ENCODE measurements at regions not wholly inside any gene's neighbourhood (a gene's known extent, or its start where the extent isn't known, plus 50 kb on each side); places are given as distances from the start of the nearest gene placed in this dataset.

DNA sequence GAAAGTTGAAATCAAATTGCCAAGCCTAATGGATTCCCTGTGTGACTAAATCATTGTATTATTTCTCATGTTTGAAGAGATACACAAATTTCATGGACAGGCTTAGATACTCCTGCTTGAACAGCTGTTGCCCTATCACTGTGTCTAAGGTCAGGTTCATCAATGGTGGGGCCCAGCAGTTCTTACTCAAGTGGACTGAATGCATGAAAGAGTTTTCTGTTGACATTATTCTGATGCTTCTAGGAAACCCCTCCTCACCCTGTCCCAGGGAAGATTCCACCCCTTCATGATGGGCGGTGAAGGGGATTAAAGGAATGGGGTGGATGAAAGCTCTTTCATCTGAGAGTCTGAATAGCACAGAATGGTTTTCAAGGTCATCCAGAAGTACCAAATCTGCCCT is 148.8 kb downstream of the INO80D start:
- DNase-seq (ENCODE audit: low read depth): no peak

- DNase-seq (ENCODE audit: low read depth): no peak
Observed at GRCh38 chr2:205936446-205936845, 149.5 kb downstream of the INO80D start.

DNA sequence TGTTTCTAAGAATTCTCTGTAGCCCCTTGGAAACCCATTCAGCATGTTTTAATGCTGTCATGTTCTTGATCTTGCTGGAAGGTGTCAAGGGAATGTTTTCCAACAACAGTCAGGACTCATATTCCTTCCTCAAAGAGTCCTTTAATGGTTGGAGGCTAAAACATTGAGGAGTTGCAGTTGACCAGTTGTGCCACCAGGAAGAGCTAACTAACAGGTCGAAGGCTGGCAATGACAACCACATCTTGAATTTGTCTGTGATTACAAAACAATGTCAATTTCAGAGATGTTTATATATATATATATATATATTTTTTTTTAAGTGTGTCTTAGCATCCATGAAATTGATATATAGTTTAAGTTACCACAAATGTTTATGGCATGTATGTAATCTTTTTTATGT is 151.5 kb downstream of the INO80D start:
- no peak for DNase-seq (ENCODE audit: low read depth)

GRCh38 chr2:205932861-205933260 is 153.1 kb downstream of the INO80D start:
- DNase-seq (ENCODE audit: low read depth): no peak

DNA sequence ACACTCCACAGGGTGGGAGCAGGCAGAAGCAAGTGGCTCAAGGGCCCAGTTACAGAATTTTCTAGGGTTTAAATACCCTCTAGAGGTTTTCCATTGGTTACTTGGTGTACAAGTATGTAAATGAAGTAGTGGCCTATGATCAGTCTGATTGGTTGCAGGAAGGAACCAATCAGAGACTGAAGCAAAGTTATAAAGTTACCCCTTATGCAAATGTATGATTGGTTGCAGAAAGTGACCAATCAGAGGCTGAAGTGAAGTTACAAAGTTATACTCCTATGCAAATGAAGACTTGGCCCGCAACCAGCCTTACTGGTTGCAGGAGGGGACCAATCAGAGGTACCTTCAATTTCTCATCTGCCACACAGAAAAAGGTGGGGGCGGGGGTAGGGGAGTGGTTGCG is 154.6 kb downstream of the INO80D start:
- peak; percentile 26 for DNase-seq (ENCODE audit: low read depth)

GRCh38 chr2:205930209-205930608 is 155.8 kb downstream of the INO80D start:
- DNase-seq (ENCODE audit: low read depth): peak; percentile 43

GRCh38 chr2:205929246-205929942 is 156.6 kb downstream of the INO80D start:
- no peak for DNase-seq (ENCODE audit: low read depth)

DNA sequence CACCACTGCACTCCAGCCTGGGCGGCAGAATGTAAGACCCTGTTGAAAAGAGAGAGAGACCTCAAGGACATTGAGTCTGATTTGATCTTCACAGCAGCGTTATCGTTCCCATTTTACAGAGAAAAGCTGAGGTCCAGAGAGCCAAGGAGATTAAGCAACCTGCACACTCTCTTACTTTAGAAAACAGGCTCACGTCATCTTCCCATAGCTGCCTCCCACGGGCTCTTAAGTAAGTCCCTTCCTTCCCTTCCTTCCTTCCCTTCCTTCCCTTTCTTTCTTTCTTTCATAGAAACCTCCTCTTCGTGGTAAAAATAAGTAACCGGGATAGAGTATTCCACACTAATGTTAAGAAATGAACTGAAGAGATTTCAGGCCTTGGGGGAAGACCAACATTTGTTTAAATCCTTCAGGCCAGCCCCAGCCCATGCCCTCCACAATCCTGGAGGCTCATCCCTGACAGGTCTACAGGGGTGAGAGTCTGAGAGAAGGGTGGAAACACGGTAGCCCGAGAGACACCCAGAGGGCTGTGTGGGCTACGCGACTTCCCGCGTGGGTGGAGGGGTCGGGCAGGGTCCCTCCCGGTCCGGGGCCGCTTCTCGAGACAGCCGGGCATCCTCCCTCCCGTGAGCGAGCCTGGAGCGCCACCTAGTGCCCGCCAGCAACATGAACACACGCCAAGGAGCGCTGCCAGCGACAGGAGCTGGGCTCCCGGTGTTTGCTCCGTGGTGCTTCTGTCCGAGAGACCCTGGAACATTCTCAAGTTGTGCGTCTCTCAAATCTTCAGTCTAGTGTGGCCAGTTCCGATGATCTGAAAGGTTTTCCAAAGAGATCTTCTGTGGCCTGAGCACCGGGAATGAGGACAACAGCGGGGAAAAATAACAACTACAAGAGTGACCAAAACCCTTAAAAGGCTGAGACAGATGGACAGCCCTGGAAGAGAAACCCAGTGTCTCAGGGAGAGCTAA is 160.3 kb downstream of the INO80D start:
- peak; percentile 39 for DNase-seq (ENCODE audit: low read depth)

- no peak for DNase-seq (ENCODE audit: low read depth)
Observed at GRCh38 chr2:205924676-205925075, 161.3 kb downstream of the INO80D start.

GRCh38 chr2:205915130-205915524 is 170.8 kb downstream of the INO80D start:
- no peak for DNase-seq (ENCODE audit: low read depth)

DNA sequence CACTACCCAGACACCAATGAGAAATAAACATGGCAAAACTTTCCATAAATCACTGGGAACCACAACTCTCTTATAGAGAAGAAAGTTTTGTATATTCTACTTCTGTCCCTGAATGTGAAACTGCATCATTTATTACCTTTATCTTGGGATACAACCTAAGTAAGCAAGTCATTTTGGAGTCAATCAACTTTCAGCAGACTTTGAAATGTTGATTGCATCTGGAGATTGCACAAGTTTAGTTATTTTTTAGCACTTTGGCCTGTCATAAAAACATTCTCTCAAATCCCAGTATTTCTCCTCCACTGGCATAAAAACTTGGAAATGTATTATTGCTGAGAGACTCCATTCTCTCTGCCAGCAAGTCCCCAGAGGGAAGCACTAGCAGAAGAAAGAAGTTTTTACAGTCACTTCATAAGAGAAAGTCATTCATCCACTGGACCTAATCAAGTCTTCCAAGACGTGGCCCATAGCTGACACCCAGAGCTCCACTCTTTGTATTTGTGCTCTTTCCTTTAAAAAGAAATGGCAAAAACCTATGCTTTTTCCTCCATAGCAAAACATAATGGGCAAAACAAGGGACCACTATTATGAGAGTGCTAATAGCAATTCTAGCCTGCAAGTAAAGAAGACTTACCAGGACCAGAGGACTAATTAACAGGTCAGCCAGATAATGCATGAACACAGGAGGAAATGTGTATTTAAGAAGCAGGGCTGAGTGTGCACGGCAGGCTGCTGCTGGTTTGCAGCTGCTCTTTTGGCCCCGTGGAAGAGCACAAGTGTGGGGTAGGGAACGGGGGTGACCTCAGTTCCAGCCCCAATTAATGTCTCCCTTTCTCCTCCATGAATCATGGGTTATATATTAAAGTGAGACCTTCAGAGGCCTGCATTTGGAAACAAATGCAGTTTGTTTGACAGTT is 171.5 kb downstream of the INO80D start:
- DNase-seq (ENCODE audit: low read depth): no peak

DNA sequence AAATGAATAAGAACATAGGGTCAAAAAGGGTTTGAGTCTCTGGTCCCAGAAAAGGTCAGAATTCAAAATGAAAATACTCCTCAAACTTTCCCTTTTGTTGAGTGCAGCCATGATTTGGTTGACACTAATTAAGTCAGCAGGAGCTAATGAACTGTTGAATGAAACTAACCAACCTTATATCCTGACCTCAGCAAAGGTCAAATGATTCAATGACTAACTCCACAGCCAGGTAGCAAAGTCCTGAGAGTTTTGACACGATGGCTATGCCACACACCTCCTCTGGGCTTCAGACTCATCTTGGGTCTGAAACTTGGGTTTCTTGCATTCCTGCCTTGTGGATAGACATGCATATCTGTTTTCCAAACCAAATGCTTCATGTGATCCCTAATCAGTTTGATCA is 172.3 kb downstream of the INO80D start:
- DNase-seq (ENCODE audit: low read depth): no peak

DNA sequence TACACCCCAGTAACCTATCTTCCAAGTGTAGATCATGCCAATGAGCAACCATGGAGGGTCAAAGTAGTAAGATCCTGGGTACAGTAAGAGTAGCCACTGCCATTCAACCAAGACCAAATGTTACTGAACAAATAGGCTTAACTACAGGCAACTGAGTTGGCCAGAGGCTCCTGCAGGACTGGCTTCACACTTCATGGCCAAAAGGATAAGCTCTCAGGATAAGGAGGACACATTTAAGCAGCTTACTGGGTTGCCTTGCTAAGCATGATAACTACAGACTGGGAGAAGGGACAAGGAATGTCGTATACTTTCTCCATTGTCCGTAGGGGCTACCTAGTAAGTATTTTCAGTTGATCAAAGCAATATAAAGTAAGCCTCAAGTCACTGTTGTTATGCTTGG is 174.7 kb downstream of the INO80D start:
- DNase-seq (ENCODE audit: low read depth): no peak

DNA sequence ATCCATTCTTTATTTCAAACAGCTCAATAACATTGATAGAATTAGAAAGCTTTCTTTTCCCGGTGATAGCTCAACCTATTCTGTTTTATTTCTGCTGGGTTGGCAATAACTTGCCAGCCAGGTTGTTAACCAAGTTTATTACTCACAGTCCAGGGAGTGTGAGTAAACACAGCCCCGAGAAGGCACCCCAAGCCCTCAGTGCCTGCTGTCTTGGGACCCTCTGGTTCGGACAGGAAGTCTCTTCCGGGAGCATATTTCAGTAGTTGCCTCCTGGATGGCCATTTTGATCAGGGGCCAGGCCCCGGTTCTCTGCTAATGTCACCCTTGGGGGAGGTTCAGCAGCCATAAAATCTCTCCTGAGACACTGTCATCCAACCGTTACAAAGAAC is 176.8 kb downstream of the INO80D start:
- DNase-seq (ENCODE audit: low read depth): no peak

DNA sequence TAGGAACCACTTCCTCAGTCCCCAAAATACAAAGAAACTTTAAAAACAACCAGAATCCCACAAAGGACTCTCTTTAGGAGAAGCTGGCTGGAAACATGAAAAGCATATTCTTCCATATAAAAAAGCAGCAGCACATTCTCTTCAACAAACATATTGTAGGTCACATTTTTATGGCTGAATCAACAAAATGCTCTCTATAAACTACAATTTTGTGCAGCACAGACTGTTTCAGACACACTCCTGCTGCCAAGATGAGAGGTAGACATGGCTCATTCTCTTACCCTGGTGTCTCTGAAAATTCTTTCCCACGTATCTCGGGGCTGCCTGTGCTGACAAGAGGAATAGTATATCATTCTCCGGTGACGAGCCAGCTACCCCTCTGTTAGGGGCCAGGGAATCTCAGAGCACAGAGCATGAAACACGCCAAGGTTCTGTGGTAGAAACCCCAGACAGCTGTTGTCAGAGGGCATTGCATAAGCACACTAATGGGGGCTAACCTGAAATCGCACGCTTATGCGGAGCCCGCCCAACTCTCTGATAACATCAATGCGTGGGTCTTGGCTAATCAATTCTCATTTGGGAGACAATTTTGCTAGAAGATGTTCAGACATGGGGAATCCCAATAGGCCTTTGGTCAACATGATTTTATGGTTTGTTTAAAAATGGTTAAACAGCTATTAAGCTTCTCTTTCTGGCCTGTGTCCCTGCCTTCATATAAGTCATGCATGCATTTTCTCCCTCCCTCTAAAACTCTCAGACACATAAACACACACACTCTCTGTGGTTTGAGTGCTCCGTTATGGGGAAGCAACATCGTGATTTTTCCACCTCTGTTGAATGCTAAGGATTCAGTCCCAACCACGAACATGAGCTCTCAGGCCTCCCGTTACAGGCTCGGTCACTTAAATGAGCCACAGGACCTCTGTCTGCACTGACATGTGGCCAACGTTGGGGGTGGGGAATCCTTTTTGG is 177.5 kb downstream of the INO80D start:
- DNase-seq (ENCODE audit: low read depth): no peak

- no peak for DNase-seq (ENCODE audit: low read depth)
Observed at GRCh38 chr2:205906419-205906818, 179.6 kb downstream of the INO80D start.

DNA sequence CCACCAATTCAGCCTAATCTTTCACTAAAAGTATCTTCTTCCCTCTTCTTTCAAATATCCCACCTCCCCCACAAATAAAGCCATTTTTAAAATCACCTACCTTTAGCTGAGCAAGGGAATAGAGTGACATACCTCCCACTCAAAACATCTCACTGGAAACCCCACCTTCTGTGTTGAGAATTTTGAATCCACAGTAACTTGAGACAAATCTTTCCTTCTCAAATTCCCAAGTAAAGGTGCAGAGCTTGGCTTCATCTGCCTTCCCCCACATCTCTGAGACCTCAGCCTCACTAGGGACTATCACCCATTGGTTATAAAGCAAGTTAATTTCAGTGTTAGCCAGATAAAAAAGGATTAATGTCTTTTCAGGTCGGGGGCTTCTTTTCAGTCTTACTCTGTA is 180.4 kb downstream of the INO80D start:
- no peak for DNase-seq (ENCODE audit: low read depth)

DNA sequence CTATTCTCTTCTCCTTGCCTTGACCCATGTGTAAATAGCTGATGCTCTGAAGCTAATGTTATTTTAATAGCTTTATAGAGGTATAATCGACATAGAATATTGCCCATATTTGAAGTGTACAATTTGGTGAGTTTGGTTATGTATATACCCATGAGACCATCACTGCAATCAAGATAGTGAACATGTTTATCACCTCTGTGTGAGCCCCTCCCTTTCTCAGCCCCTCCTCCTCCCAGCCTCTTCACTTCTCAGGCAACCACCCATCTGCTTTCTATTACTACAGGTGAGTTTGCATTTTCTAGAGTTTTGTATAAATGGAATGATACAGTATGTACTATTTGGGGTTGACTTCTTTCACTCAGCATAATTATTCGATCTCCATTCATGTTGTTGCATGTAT is 181.1 kb downstream of the INO80D start:
- DNase-seq (ENCODE audit: low read depth): no peak

GRCh38 chr2:205903549-205904129 is 182.3 kb downstream of the INO80D start:
- DNase-seq (ENCODE audit: low read depth): no peak

- DNase-seq (ENCODE audit: low read depth): no peak
Observed at GRCh38 chr2:205902900-205903237, 183.1 kb downstream of the INO80D start.

All from LHCN-M2 (cell line).